ENCODE measurements at regions not wholly inside any gene's neighbourhood (a gene's known extent, or its start where the extent isn't known, plus 50 kb on each side); places are given as distances from the start of the nearest gene placed in this dataset.
"Not testable (repeated sequence)": the region's sequence is repeated elsewhere in the genome, so short reads cannot be mapped to it uniquely, and the experiment has no call there.

GRCh38 chr7:111676167-111676566 is 113.9 kb upstream of the IMMP2L start:
- no peak overlapping the region for H3K4me3 Mint-ChIP-seq
- H3K9me3 Mint-ChIP-seq = no peaks in the 10 kb centered on the region
- no peak for ATAC-seq
- no peaks in the 10 kb centered on the region for H3K27me3 Mint-ChIP-seq
- H3K4me1 Mint-ChIP-seq = no peaks in the 10 kb centered on the region
- H3K27ac Mint-ChIP-seq = no peak overlapping the region
- no peaks in the 10 kb centered on the region for H3K36me3 Mint-ChIP-seq

- no peaks in the 10 kb centered on the region for H3K27me3 Mint-ChIP-seq
- H3K4me3 Mint-ChIP-seq = no peak overlapping the region
- no peak for ATAC-seq
- H3K36me3 Mint-ChIP-seq = no peaks in the 10 kb centered on the region
- no peaks in the 10 kb centered on the region for H3K4me1 Mint-ChIP-seq
- H3K9me3 Mint-ChIP-seq = no peaks in the 10 kb centered on the region
- H3K27ac Mint-ChIP-seq = no peak overlapping the region
Measured at GRCh38 chr7:111672901-111673300, 110.6 kb upstream of the IMMP2L start.

- Mint-ChIP-seq H3K4me1 (no peaks in the 10 kb centered on the region), H3K27ac (no peak overlapping the region), H3K4me3 (no peak overlapping the region), H3K27me3 (no peaks in the 10 kb centered on the region), H3K36me3 (no peaks in the 10 kb centered on the region), H3K9me3 (no peaks in the 10 kb centered on the region)
- ATAC-seq = no peak
Measured at GRCh38 chr7:111671927-111672326, 109.6 kb upstream of the IMMP2L start.

- ATAC-seq = no peak
- no peaks in the 10 kb centered on the region for H3K36me3 Mint-ChIP-seq
- H3K9me3 Mint-ChIP-seq = no peaks in the 10 kb centered on the region
- H3K27ac Mint-ChIP-seq = no peak overlapping the region
- no peak overlapping the region for H3K4me3 Mint-ChIP-seq
- no peaks in the 10 kb centered on the region for H3K27me3 Mint-ChIP-seq
- no peaks in the 10 kb centered on the region for H3K4me1 Mint-ChIP-seq
Measured at GRCh38 chr7:111668711-111669110, 106.4 kb upstream of the IMMP2L start.

- no peaks in the 10 kb centered on the region for H3K27me3 Mint-ChIP-seq
- no peaks in the 10 kb centered on the region for H3K4me1 Mint-ChIP-seq
- no peaks in the 10 kb centered on the region for H3K9me3 Mint-ChIP-seq
- no peak for ATAC-seq
- H3K36me3 Mint-ChIP-seq = no peaks in the 10 kb centered on the region
- H3K27ac Mint-ChIP-seq = no peak overlapping the region
- no peak overlapping the region for H3K4me3 Mint-ChIP-seq
Measured at GRCh38 chr7:111667488-111667887, 105.2 kb upstream of the IMMP2L start.

- Mint-ChIP-seq H3K27me3 (peaks cover 7% of the 10 kb centered on the region), H3K36me3 (no peaks in the 10 kb centered on the region), H3K27ac (no peak overlapping the region), H3K4me3 (no peak overlapping the region), H3K9me3 (peaks cover 4% of the 10 kb centered on the region), H3K4me1 (no peaks in the 10 kb centered on the region)
- no peak for ATAC-seq
Measured at GRCh38 chr7:111666260-111666659, 104.0 kb upstream of the IMMP2L start.

- no peak overlapping the region for H3K27ac Mint-ChIP-seq
- no peak for ATAC-seq
- H3K27me3 Mint-ChIP-seq = peaks cover 8% of the 10 kb centered on the region
- no peaks in the 10 kb centered on the region for H3K4me1 Mint-ChIP-seq
- H3K36me3 Mint-ChIP-seq = no peaks in the 10 kb centered on the region
- H3K9me3 Mint-ChIP-seq = peaks cover 4% of the 10 kb centered on the region
- no peak overlapping the region for H3K4me3 Mint-ChIP-seq
Measured at GRCh38 chr7:111663771-111664170, 101.5 kb upstream of the IMMP2L start.

GRCh38 chr7:111662386-111662785 is 100.1 kb upstream of the IMMP2L start:
- ATAC-seq = no peak
- Mint-ChIP-seq H3K4me3 (no peak overlapping the region), H3K36me3 (no peaks in the 10 kb centered on the region), H3K27ac (no peak overlapping the region), H3K9me3 (peaks cover 4% of the 10 kb centered on the region), H3K27me3 (peaks cover 8% of the 10 kb centered on the region), H3K4me1 (no peaks in the 10 kb centered on the region)

GRCh38 chr7:111660478-111660877 is 98.2 kb upstream of the IMMP2L start:
- no peaks in the 10 kb centered on the region for H3K4me1 Mint-ChIP-seq

GRCh38 chr7:111658546-111658945 is 96.3 kb upstream of the IMMP2L start:
- Mint-ChIP-seq H3K4me1 (no peaks in the 10 kb centered on the region), H3K9me3 (peaks cover 4% of the 10 kb centered on the region), H3K27ac (no peak overlapping the region), H3K36me3 (no peaks in the 10 kb centered on the region), H3K27me3 (peaks cover 8% of the 10 kb centered on the region), H3K4me3 (no peak overlapping the region)
- ATAC-seq = no peak

More at GRCh38 chr7:111660478-111660877, 98.2 kb upstream of the IMMP2L start:
- ATAC-seq = no peak
- Mint-ChIP-seq H3K36me3 (no peaks in the 10 kb centered on the region), H3K4me3 (no peak overlapping the region), H3K27me3 (peaks cover 8% of the 10 kb centered on the region), H3K27ac (no peak overlapping the region), H3K9me3 (peaks cover 4% of the 10 kb centered on the region)

GRCh38 chr7:111657018-111657417 is 94.7 kb upstream of the IMMP2L start:
- Mint-ChIP-seq H3K4me3 (no peak overlapping the region), H3K27me3 (peaks cover 20% of the 10 kb centered on the region), H3K4me1 (no peaks in the 10 kb centered on the region), H3K36me3 (peaks cover 7% of the 10 kb centered on the region), H3K9me3 (peaks cover 9% of the 10 kb centered on the region), H3K27ac (no peak overlapping the region)
- ATAC-seq = no peak

GRCh38 chr7:111654343-111654742 is 92.1 kb upstream of the IMMP2L start:
- Mint-ChIP-seq H3K27ac (no peak overlapping the region), H3K27me3 (peaks cover 12% of the 10 kb centered on the region)
- no peak for ATAC-seq

GRCh38 chr7:111653846-111654245 is 91.6 kb upstream of the IMMP2L start:
- peaks cover 5% of the 10 kb centered on the region for H3K9me3 Mint-ChIP-seq
- H3K27me3 Mint-ChIP-seq = peaks cover 12% of the 10 kb centered on the region
- no peak overlapping the region for H3K4me3 Mint-ChIP-seq
- no peaks in the 10 kb centered on the region for H3K4me1 Mint-ChIP-seq
- no peak overlapping the region for H3K27ac Mint-ChIP-seq
- ATAC-seq = no peak
- H3K36me3 Mint-ChIP-seq = peaks cover 7% of the 10 kb centered on the region

More at GRCh38 chr7:111654343-111654742, 92.1 kb upstream of the IMMP2L start:
- Mint-ChIP-seq H3K4me1 (no peaks in the 10 kb centered on the region), H3K4me3 (no peak overlapping the region), H3K9me3 (peaks cover 5% of the 10 kb centered on the region), H3K36me3 (peaks cover 7% of the 10 kb centered on the region)

GRCh38 chr7:111650456-111650999 is 88.2 kb upstream of the IMMP2L start:
- H3K27me3 Mint-ChIP-seq = peaks cover 30% of the 10 kb centered on the region
- H3K27ac Mint-ChIP-seq = no peak overlapping the region
- H3K4me1 Mint-ChIP-seq = no peaks in the 10 kb centered on the region
- ATAC-seq = no peak
- H3K36me3 Mint-ChIP-seq = peaks cover 7% of the 10 kb centered on the region
- H3K9me3 Mint-ChIP-seq = peaks cover 5% of the 10 kb centered on the region
- no peak overlapping the region for H3K4me3 Mint-ChIP-seq

- Mint-ChIP-seq H3K9me3 (peaks cover 3% of the 10 kb centered on the region), H3K36me3 (peaks cover 1% of the 10 kb centered on the region), H3K27me3 (peaks cover 40% of the 10 kb centered on the region)
Measured at GRCh38 chr7:111647881-111648280, 85.6 kb upstream of the IMMP2L start.

GRCh38 chr7:111644595-111644994 is 82.3 kb upstream of the IMMP2L start:
- peaks cover 42% of the 10 kb centered on the region for H3K27me3 Mint-ChIP-seq
- not testable (repeated sequence) for H3K36me3 Mint-ChIP-seq, H3K4me1 Mint-ChIP-seq, H3K9me3 Mint-ChIP-seq, H3K27ac Mint-ChIP-seq, H3K4me3 Mint-ChIP-seq, ATAC-seq

More at GRCh38 chr7:111647881-111648280, 85.6 kb upstream of the IMMP2L start:
- no peak overlapping the region for H3K27ac Mint-ChIP-seq
- no peak overlapping the region for H3K4me3 Mint-ChIP-seq
- H3K4me1 Mint-ChIP-seq = no peaks in the 10 kb centered on the region
- no peak for ATAC-seq

GRCh38 chr7:111642373-111642772 is 80.1 kb upstream of the IMMP2L start:
- Mint-ChIP-seq H3K9me3 (peaks cover 3% of the 10 kb centered on the region), H3K36me3 (no peaks in the 10 kb centered on the region), H3K27me3 (peaks cover 55% of the 10 kb centered on the region), H3K4me3 (no peak overlapping the region), H3K27ac (no peak overlapping the region), H3K4me1 (no peaks in the 10 kb centered on the region)
- ATAC-seq = no peak
